AG10803 (cell line): ENCODE measurements at regions not wholly inside any gene's neighbourhood (a gene's known extent, or its start where the extent isn't known, plus 50 kb on each side); places are given as distances from the start of the nearest gene placed in this dataset.

ENCODE experiments used
- DNase-seq: peaks from one replicate; pipeline ENCODE4 v3.0.0; 2010; ENCODE audit warnings: low read depth
- H3K4me3 ChIP-seq: 2 replicates; pipeline ENCODE4 v1.5.1; 2011; ENCODE audit warnings: mild to moderate bottlenecking, low read length, control low read depth
- CTCF ChIP-seq: conservative IDR thresholded peaks from 2 replicates; pipeline ENCODE4 v1.5.1; 2011; ENCODE audit warnings: mild to moderate bottlenecking, low read length, control low read depth, inconsistent platforms

- TF ChIP-seq CTCF = no peak
- DNase-seq = no peak
- H3K4me3 ChIP-seq = no peak overlapping the region
Measured at GRCh38 chr4:170306208-170306607, 216.5 kb upstream of the AADAT start.

- no peak for DNase-seq
- H3K4me3 ChIP-seq = no peak overlapping the region
- TF ChIP-seq CTCF = no peak
Measured at GRCh38 chr4:170305627-170306026, 215.9 kb upstream of the AADAT start.

- TF ChIP-seq CTCF = no peak
- no peak for DNase-seq
- no peak overlapping the region for H3K4me3 ChIP-seq
Measured at GRCh38 chr4:170281027-170281426, 191.3 kb upstream of the AADAT start.

GRCh38 chr4:170278460-170278859 is 188.7 kb upstream of the AADAT start:
- no peak for TF ChIP-seq CTCF
- DNase-seq = no peak
- no peak overlapping the region for H3K4me3 ChIP-seq

GRCh38 chr4:170274616-170275015 is 184.9 kb upstream of the AADAT start:
- H3K4me3 ChIP-seq = no peak overlapping the region
- DNase-seq = no peak
- TF ChIP-seq CTCF = no peak

GRCh38 chr4:170272959-170273358 is 183.2 kb upstream of the AADAT start:
- TF ChIP-seq CTCF = no peak
- no peak overlapping the region for H3K4me3 ChIP-seq
- no peak for DNase-seq

- no peak for TF ChIP-seq CTCF
- no peak for DNase-seq
- H3K4me3 ChIP-seq = no peak overlapping the region
Measured at GRCh38 chr4:170271723-170272122, 182.0 kb upstream of the AADAT start.
